DOHH2 (cell line): ENCODE measurements at regions not wholly inside any gene's neighbourhood (a gene's known extent, or its start where the extent isn't known, plus 50 kb on each side); places are given as distances from the start of the nearest gene placed in this dataset.

ENCODE experiments used
- H3F3A ChIP-seq: fragments of 200-600 bp; sonication (generic), shearing (Covaris generic); 2 replicates; pipeline ENCODE4 v1.6.0; 2016; ENCODE audit warnings: antibody characterized with exemption, mild to moderate bottlenecking; ENCODE audit not compliant: control insufficient read depth, insufficient read depth
- H3K27ac ChIP-seq: fragments of 200-600 bp; sonication (generic); 2 replicates; pipeline ENCODE4 v1.5.1; 2014; ENCODE audit warnings: low read depth, mild to moderate bottlenecking, low read length, moderate library complexity
- H3K27me3 ChIP-seq: fragments of 200-600 bp; sonication (generic); 2 replicates; pipeline ENCODE4 v1.6.1; 2014; ENCODE audit warnings: mild to moderate bottlenecking, low read length, mixed read lengths; ENCODE audit not compliant: control insufficient read depth
- H3K36me3 ChIP-seq: fragments of 200-600 bp; sonication (generic); 2 replicates; pipeline ENCODE4 v1.6.1; 2014; ENCODE audit warnings: mild to moderate bottlenecking, low read length, moderate library complexity, mixed read lengths; ENCODE audit not compliant: control insufficient read depth
- H3K4me1 ChIP-seq: fragments of 200-600 bp; sonication (generic); 2 replicates; pipeline ENCODE4 v1.6.1; 2014; ENCODE audit warnings: mild to moderate bottlenecking, low read length, mixed read lengths; ENCODE audit not compliant: control insufficient read depth
- H3K4me2 ChIP-seq: fragments of 200-600 bp; sonication (generic); 2 replicates; pipeline ENCODE4 v1.6.0; 2014; ENCODE audit warnings: mild to moderate bottlenecking, low read length, moderate library complexity
- H3K4me3 ChIP-seq: fragments of 200-600 bp; sonication (generic); 2 replicates; pipeline ENCODE4 v1.5.1; 2014; ENCODE audit warnings: mild to moderate bottlenecking, low read length, mixed read lengths
- H3K79me2 ChIP-seq: fragments of 200-600 bp; sonication (generic); 2 replicates; pipeline ENCODE4 v1.6.1; 2014; ENCODE audit warnings: mild to moderate bottlenecking, low read length, mixed read lengths; ENCODE audit not compliant: control insufficient read depth
- H3K9me2 ChIP-seq: fragments of 200-600 bp; sonication (generic); replicated peaks from 2 replicates; pipeline ENCODE4 v1.6.1; 2014; ENCODE audit warnings: mild to moderate bottlenecking, low read length, mixed read lengths; ENCODE audit not compliant: control insufficient read depth
- H3K9me3 ChIP-seq: fragments of 200-600 bp; sonication (generic); 2 replicates; pipeline ENCODE4 v1.6.1; 2014; ENCODE audit warnings: antibody characterized with exemption, low read length, mixed read lengths; ENCODE audit not compliant: control insufficient read depth, insufficient read depth
- H4K20me1 ChIP-seq: fragments of 200-600 bp; sonication (generic); 2 replicates; pipeline ENCODE4 v1.6.0; 2014; ENCODE audit warnings: low read depth, mild to moderate bottlenecking, antibody characterized with exemption, low read length, moderate library complexity; ENCODE audit not compliant: control insufficient read depth, insufficient read depth
- CTCF ChIP-seq: fragments of 200-600 bp; sonication (generic); IDR thresholded peaks from one replicate; pipeline ENCODE4 v1.5.1; 2014; ENCODE audit warnings: antibody characterized with exemption, mild to moderate bottlenecking, low read depth, low read length; ENCODE audit not compliant: poor library complexity, severe bottlenecking
- EZH2phosphoT487 ChIP-seq: fragments of 200-600 bp; sonication (generic); IDR thresholded peaks from 2 replicates; pipeline ENCODE4 v1.6.1; 2017; ENCODE audit warnings: borderline replicate concordance, mild to moderate bottlenecking, antibody characterized with exemption, low read length, moderate library complexity, mixed read lengths

GRCh38 chr3:102066470-102066869 lies 217.2 kb downstream of the NFKBIZ start:
- Histone ChIP-seq H3K9me3 (no peaks in the 10 kb centered on the region), H3K79me2 (no peaks in the 10 kb centered on the region), H3K27me3 (no peaks in the 10 kb centered on the region), H3F3A (no peaks in the 10 kb centered on the region), H3K4me2 (no peak overlapping the region), H4K20me1 (no peaks in the 10 kb centered on the region), H3K4me1 (no peaks in the 10 kb centered on the region), H3K4me3 (no peak overlapping the region), H3K9me2 (no peaks in the 10 kb centered on the region), H3K27ac (no peak overlapping the region), H3K36me3 (no peaks in the 10 kb centered on the region)
- TF ChIP-seq CTCF (no peak), EZH2phosphoT487 (no peak)

GRCh38 chr3:102068327-102068726 lies 219.0 kb downstream of the NFKBIZ start:
- Histone ChIP-seq H3F3A (no peaks in the 10 kb centered on the region), H3K36me3 (no peaks in the 10 kb centered on the region)

GRCh38 chr3:102068736-102069135 lies 219.4 kb downstream of the NFKBIZ start:
- Histone ChIP-seq H4K20me1 (no peaks in the 10 kb centered on the region), H3K27ac (no peak overlapping the region), H3K9me2 (no peaks in the 10 kb centered on the region), H3K36me3 (no peaks in the 10 kb centered on the region), H3K4me2 (no peak overlapping the region), H3K27me3 (no peaks in the 10 kb centered on the region), H3K4me1 (no peaks in the 10 kb centered on the region), H3F3A (no peaks in the 10 kb centered on the region), H3K9me3 (no peaks in the 10 kb centered on the region), H3K4me3 (no peak overlapping the region), H3K79me2 (no peaks in the 10 kb centered on the region)
- TF ChIP-seq CTCF, result no peak
- TF ChIP-seq EZH2phosphoT487, result no peak

More at GRCh38 chr3:102068327-102068726, 219.0 kb downstream of the NFKBIZ start:
- Histone ChIP-seq H3K4me3 (no peak overlapping the region), H3K4me1 (no peaks in the 10 kb centered on the region), H3K27ac (no peak overlapping the region), H3K4me2 (no peak overlapping the region), H4K20me1 (no peaks in the 10 kb centered on the region), H3K9me2 (no peaks in the 10 kb centered on the region), H3K27me3 (no peaks in the 10 kb centered on the region), H3K79me2 (no peaks in the 10 kb centered on the region), H3K9me3 (no peaks in the 10 kb centered on the region)
- TF ChIP-seq CTCF (no peak), EZH2phosphoT487 (no peak)
